ENCODE measurements at regions not wholly inside any gene's neighbourhood (a gene's known extent, or its start where the extent isn't known, plus 50 kb on each side); places are given as distances from the start of the nearest gene placed in this dataset.
"Not testable (repeated sequence)": the region's sequence is repeated elsewhere in the genome, so short reads cannot be mapped to it uniquely, and the experiment has no call there.

- CTCF ChIA-PET: no interaction called here
- Mint-ChIP-seq H3K27ac (ENCODE audit: unreplicated experiment) (no peak overlapping the region), H3K4me3 (ENCODE audit: low read depth, unreplicated experiment) (no peak overlapping the region), H3K36me3 (ENCODE audit: insufficient read depth, unreplicated experiment) (no peaks in the 10 kb centered on the region), H3K9me3 (ENCODE audit: low read depth, unreplicated experiment) (peaks cover 3% of the 10 kb centered on the region), H3K4me1 (ENCODE audit: low read depth, unreplicated experiment) (peaks cover 28% of the 10 kb centered on the region), H3K27me3 (ENCODE audit: unreplicated experiment) (no peaks in the 10 kb centered on the region)
- no peak for DNase-seq
- no TSS peak for BruUV-seq (replicated peaks)
- no peak for TF ChIP-seq CTCF (IDR thresholded peaks at IDR 0.05; ENCODE audit: unreplicated experiment)
- intact Hi-C loops (cut with micrococcal nuclease; ENCODE audit: unreplicated experiment): no loop called here
These were observed 65.8 kb upstream of the RGL1 start for GRCh38 chr1:183739082-183739481.

GRCh38 chr1:183737916-183738315 is 67.0 kb upstream of the RGL1 start:
- H3K4me3 Mint-ChIP-seq (ENCODE audit: low read depth, unreplicated experiment); H3K9me3 Mint-ChIP-seq (ENCODE audit: low read depth, unreplicated experiment); BruUV-seq (replicated peaks); H3K27me3 Mint-ChIP-seq (ENCODE audit: unreplicated experiment); DNase-seq; CTCF ChIA-PET; H3K27ac Mint-ChIP-seq (ENCODE audit: unreplicated experiment); H3K36me3 Mint-ChIP-seq (ENCODE audit: insufficient read depth, unreplicated experiment); intact Hi-C loops (cut with micrococcal nuclease; ENCODE audit: unreplicated experiment): not testable (repeated sequence)
- H3K4me1 Mint-ChIP-seq (ENCODE audit: low read depth, unreplicated experiment): peaks cover 29% of the 10 kb centered on the region

GRCh38 chr1:183736343-183736742 is 68.6 kb upstream of the RGL1 start:
- Mint-ChIP-seq H3K36me3 (ENCODE audit: insufficient read depth, unreplicated experiment) (no peaks in the 10 kb centered on the region), H3K4me3 (ENCODE audit: low read depth, unreplicated experiment) (no peak overlapping the region), H3K4me1 (ENCODE audit: low read depth, unreplicated experiment) (peaks cover 31% of the 10 kb centered on the region), H3K27me3 (ENCODE audit: unreplicated experiment) (no peaks in the 10 kb centered on the region), H3K9me3 (ENCODE audit: low read depth, unreplicated experiment) (no peaks in the 10 kb centered on the region), H3K27ac (ENCODE audit: unreplicated experiment) (peak overlapping the region; percentile 6)
- BruUV-seq (replicated peaks): no TSS peak
- CTCF ChIA-PET: no interaction called here
- no peak for DNase-seq
- no peak for TF ChIP-seq CTCF (IDR thresholded peaks at IDR 0.05; ENCODE audit: unreplicated experiment)
- intact Hi-C loops (cut with micrococcal nuclease; ENCODE audit: unreplicated experiment): no loop called here

- CTCF ChIA-PET: interaction anchor here (1.9 kb wide), 1 partner anchor 36 kb away, joined by 7 read pairs; no protein-coding TSS in a partner anchor
- BruUV-seq (replicated peaks): no TSS peak
- Mint-ChIP-seq H3K9me3 (ENCODE audit: low read depth, unreplicated experiment) (no peaks in the 10 kb centered on the region), H3K36me3 (ENCODE audit: insufficient read depth, unreplicated experiment) (no peaks in the 10 kb centered on the region), H3K4me1 (ENCODE audit: low read depth, unreplicated experiment) (peaks cover 37% of the 10 kb centered on the region), H3K27ac (ENCODE audit: unreplicated experiment) (no peak overlapping the region), H3K4me3 (ENCODE audit: low read depth, unreplicated experiment) (no peak overlapping the region), H3K27me3 (ENCODE audit: unreplicated experiment) (no peaks in the 10 kb centered on the region)
- no peak for DNase-seq
- no peak for TF ChIP-seq CTCF (IDR thresholded peaks at IDR 0.05; ENCODE audit: unreplicated experiment)
- intact Hi-C loops (cut with micrococcal nuclease; ENCODE audit: unreplicated experiment): no loop called here
These were observed 69.7 kb upstream of the RGL1 start for GRCh38 chr1:183735069-183735860.

- BruUV-seq (replicated peaks): no TSS peak
- no peak for DNase-seq
- no peak overlapping the region for H3K4me3 Mint-ChIP-seq (ENCODE audit: low read depth, unreplicated experiment)
- CTCF ChIA-PET: interaction anchor here (1.9 kb wide), 1 partner anchor 35 kb away, joined by 7 read pairs; no protein-coding TSS in a partner anchor
- no peaks in the 10 kb centered on the region for H3K27me3 Mint-ChIP-seq (ENCODE audit: unreplicated experiment)
- no peak overlapping the region for H3K27ac Mint-ChIP-seq (ENCODE audit: unreplicated experiment)
- H3K36me3 Mint-ChIP-seq (ENCODE audit: insufficient read depth, unreplicated experiment): no peaks in the 10 kb centered on the region
- intact Hi-C loops (cut with micrococcal nuclease; ENCODE audit: unreplicated experiment): no loop called here
- TF ChIP-seq CTCF (IDR thresholded peaks at IDR 0.05; ENCODE audit: unreplicated experiment): no peak
- peaks cover 37% of the 10 kb centered on the region for H3K4me1 Mint-ChIP-seq (ENCODE audit: low read depth, unreplicated experiment)
- no peaks in the 10 kb centered on the region for H3K9me3 Mint-ChIP-seq (ENCODE audit: low read depth, unreplicated experiment)
These were observed 70.3 kb upstream of the RGL1 start for GRCh38 chr1:183734543-183735036.
